Gastrocnemius medialis (tissue), 4 donors: ENCODE measurements at regions not wholly inside any gene's neighbourhood (a gene's known extent, or its start where the extent isn't known, plus 50 kb on each side); places are given as distances from the start of the nearest gene placed in this dataset.

ENCODE experiments used
- ATAC-seq, 2 donors: fragments of 150-250 bp; one replicate each; pipeline ENCODE4 v1.9.1; 2016
- DNase-seq, 2 donors: peaks; one replicate each; pipeline ENCODE4 v3.0.0-alpha.2; 2019
- H3K27ac ChIP-seq, 4 donors: fragments of 200-600 bp; sonication (generic); 1 replicate in 1 of 4; 2 replicates in 3 of 4; pipeline ENCODE4 v1.5.1; 2016 to 2018; ENCODE audit warnings: mild to moderate bottlenecking in 2 of 4, moderate library complexity in 1 of 4
- H3K27me3 ChIP-seq, 3 donors: fragments of 200-600 bp; sonication (generic) in 2 of 3; 1 replicate in 1 of 3; 2 replicates in 2 of 3; pipeline versions ENCODE4 v1.5.1 to v1.6.0; 2016 to 2019; ENCODE audit warnings: mild to moderate bottlenecking in 1 of 3, moderate library complexity in 1 of 3
- H3K36me3 ChIP-seq, 2 donors: fragments of 200-600 bp; sonication (generic) in 1 of 2; one replicate each; pipeline ENCODE4 v1.5.1; 2017 to 2018
- H3K4me1 ChIP-seq, 2 donors: fragments of 200-600 bp; sonication (generic) in 1 of 2; one replicate each; pipeline ENCODE4 v1.5.1; 2016 to 2017; ENCODE audit warnings: mild to moderate bottlenecking in 2 of 2
- H3K4me3 ChIP-seq, 4 donors: fragments of 200-600 bp; sonication (generic) in 3 of 4; 1 replicate in 1 of 4; 2 replicates in 3 of 4; pipeline ENCODE4 v1.5.1; 2016 to 2019; ENCODE audit warnings: mild to moderate bottlenecking in 2 of 4
- H3K9me3 ChIP-seq, 3 donors: fragments of 200-600 bp; sonication (generic) in 2 of 3; 1 replicate in 1 of 3; 2 replicates in 2 of 3; pipeline ENCODE4 v1.5.1; 2016 to 2019
- POLR2A ChIP-seq, 2 donors: fragments of 450-650 bp; IDR thresholded peaks; one replicate each; pipeline ENCODE4 v1.6.1; 2017; ENCODE audit warnings: antibody characterized with exemption in 2 of 2, mild to moderate bottlenecking in 2 of 2, moderate library complexity in 2 of 2
- in situ Hi-C, 4 donors: fragments of 200-750 bp; cut with MboI; loops; one replicate each; pipeline versions ENCODE4 v1.15.0 to v1.8.0; 2017; ENCODE audit warnings: low sequenced_read_pairs in 4 of 4
- intact Hi-C: fragments of 100-400 bp; cut with DNase I; formaldehyde crosslinking; loops from one replicate; pipeline ENCODE4 v1.15.1; 2023; ENCODE audit warnings: low total_unique reads
- TF ChIP-seq, protein P1 (sequence below), 5 experiments: fragments of 450-650 bp in 3 of 5; fragments of 200-600 bp in 2 of 5; sonication (generic) in 2 of 5; IDR thresholded peaks in 4 of 5; conservative IDR thresholded peaks in 1 of 5; 1 replicate in 4 of 5; 2 replicates in 1 of 5; pipeline ENCODE4 v1.5.1; 2016 to 2019; ENCODE audit warnings: antibody characterized with exemption in 5 of 5, mild to moderate bottlenecking in 3 of 5, moderate library complexity in 3 of 5

DNA sequence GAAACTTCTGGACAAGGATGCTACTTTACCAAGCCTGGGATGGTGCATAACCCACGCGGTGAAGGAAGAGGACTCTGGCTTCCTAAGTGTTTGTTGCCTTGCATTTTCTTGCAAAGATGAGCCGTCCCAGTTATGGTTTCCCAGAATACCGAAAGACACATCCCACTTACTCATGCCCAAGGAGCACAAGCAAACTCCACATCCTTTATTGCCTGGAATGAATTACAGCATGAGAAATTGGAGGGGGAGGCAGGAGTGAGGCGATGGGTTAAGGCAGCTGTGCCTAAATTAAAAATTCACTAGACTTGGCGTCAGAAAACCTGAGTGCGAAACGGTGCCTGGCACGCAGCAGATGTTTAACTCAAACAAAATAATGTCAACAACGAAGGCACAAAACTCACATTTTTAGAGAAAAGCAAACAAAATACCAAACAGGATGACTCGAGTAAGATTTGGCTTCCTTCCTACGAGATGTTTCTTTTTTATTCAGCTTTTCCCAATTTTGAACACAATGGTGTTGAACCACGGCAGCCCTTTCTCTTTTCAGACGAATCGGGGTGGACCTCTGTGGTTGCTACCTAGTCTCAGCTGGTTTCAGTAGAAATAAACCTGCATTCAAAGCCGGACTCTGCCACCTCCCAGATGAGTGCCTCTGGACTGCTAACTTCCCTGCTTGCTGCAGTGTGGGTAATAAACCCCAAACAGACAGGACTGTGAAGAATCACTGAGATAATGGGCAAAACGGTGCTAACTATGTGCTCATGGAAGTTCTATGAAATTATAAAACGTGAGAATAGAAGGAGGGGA lies 100.3 kb upstream of the NCK2 start:
- H3K27ac ChIP-seq, result no peak overlapping the region
- no peak for ATAC-seq
- TF ChIP-seq POLR2A (IDR thresholded peaks at IDR 0.05), result no peak
- TF ChIP-seq, protein P1, sequence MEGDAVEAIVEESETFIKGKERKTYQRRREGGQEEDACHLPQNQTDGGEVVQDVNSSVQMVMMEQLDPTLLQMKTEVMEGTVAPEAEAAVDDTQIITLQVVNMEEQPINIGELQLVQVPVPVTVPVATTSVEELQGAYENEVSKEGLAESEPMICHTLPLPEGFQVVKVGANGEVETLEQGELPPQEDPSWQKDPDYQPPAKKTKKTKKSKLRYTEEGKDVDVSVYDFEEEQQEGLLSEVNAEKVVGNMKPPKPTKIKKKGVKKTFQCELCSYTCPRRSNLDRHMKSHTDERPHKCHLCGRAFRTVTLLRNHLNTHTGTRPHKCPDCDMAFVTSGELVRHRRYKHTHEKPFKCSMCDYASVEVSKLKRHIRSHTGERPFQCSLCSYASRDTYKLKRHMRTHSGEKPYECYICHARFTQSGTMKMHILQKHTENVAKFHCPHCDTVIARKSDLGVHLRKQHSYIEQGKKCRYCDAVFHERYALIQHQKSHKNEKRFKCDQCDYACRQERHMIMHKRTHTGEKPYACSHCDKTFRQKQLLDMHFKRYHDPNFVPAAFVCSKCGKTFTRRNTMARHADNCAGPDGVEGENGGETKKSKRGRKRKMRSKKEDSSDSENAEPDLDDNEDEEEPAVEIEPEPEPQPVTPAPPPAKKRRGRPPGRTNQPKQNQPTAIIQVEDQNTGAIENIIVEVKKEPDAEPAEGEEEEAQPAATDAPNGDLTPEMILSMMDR (IDR thresholded peaks at IDR 0.05 in 4 of 5, conservative IDR thresholded peaks at IDR 0.05 in 1 of 5), result no peak
- H3K36me3 ChIP-seq, result no peaks in the 10 kb centered on the region
- H3K4me1 ChIP-seq, result no peaks in the 10 kb centered on the region
- H3K27me3 ChIP-seq, result peaks cover 0 to 7% (median 2%) of the 10 kb centered on the region in 3 donors
- intact Hi-C loops, result no loop called here
- no peaks in the 10 kb centered on the region for H3K9me3 ChIP-seq
- no peak overlapping the region for H3K4me3 ChIP-seq
- in situ Hi-C loops, result no loop called here
- no peak for DNase-seq

DNA sequence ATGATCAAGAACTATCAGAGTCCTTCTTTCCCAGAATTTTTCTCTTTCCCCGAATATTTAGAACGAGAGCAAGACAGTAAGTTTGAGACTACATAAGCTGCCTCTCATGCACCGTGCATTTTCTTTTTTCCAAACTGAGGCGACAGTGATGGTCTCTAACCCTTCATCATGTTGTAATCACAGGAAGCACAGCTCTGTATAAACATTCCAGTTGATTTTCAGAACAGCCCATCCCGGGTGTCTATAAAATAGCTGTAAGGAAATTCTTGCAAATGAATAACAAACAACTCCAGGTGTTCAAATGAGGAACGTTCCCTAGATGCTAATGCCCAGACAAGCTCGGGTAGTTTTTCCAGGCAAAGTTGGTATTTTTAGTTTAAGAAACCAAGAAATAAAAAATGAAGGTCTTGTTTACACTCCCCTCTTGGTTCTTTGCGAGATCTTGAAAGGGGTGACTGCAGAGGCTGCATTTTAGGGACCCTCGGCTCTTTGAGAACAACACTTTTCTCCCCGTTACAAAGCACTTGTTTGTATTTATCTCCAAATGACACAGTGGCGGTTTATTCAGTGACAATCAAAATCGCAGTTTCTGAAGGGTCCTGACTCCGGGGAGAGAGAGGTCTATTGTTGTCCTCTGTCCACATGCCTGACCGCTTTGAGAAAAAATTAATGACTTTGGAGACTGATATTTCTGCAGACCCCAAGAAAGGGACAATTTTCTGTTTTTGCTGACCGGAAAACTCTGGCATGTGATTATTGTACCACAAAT lies 101.1 kb upstream of the NCK2 start:
- no peak overlapping the region for H3K27ac ChIP-seq

DNA sequence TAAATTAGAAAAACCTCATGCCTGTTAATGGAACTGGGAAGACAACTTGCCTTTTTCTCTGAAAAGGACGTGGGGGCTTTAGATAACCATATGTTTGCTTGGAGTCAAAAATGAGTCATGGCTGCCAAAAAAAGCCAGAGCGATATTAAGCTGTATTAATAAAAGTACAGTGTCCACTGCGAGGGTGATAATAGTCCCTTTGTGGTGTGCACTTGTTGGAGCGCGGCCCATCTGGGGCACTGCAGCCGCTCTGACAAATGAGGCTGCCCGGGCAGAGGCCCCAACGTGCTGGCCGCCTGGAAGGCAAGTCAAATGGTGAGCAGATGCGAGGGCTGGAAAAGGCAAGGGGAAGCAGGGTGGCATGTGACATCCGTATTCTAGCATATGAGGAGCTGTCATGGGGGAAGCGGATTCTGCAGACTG lies 103.3 kb upstream of the NCK2 start:
- Histone ChIP-seq H3K27ac (no peak overlapping the region), H3K36me3 (no peaks in the 10 kb centered on the region), H3K27me3 (peaks cover 0 to 7% (median 2%) of the 10 kb centered on the region in 3 donors), H3K4me3 (no peak overlapping the region), H3K9me3 (no peaks in the 10 kb centered on the region), H3K4me1 (no peaks in the 10 kb centered on the region)
- in situ Hi-C loops, result no loop called here
- DNase-seq, result peak in 1 of 2 donors; percentile 15
- ATAC-seq, result no peak
- no peak for TF ChIP-seq POLR2A (IDR thresholded peaks at IDR 0.05)
- TF ChIP-seq, protein P1 (IDR thresholded peaks at IDR 0.05 in 4 of 5, conservative IDR thresholded peaks at IDR 0.05 in 1 of 5), result no peak
- intact Hi-C loops, result no loop called here

More for the DNA sequence above, 101.1 kb upstream of the NCK2 start:
- Histone ChIP-seq H3K4me3 (no peak overlapping the region), H3K4me1 (no peaks in the 10 kb centered on the region), H3K27me3 (peaks cover 0 to 7% (median 2%) of the 10 kb centered on the region in 3 donors), H3K36me3 (no peaks in the 10 kb centered on the region), H3K9me3 (no peaks in the 10 kb centered on the region)
- TF ChIP-seq, protein P1 (IDR thresholded peaks at IDR 0.05 in 4 of 5, conservative IDR thresholded peaks at IDR 0.05 in 1 of 5), result no peak
- TF ChIP-seq POLR2A (IDR thresholded peaks at IDR 0.05), result no peak
- no peak for DNase-seq
- intact Hi-C loops (no loop called here), in situ Hi-C loops (no loop called here)
- peak in 1 of 2 donors; percentile 9 for ATAC-seq

DNA sequence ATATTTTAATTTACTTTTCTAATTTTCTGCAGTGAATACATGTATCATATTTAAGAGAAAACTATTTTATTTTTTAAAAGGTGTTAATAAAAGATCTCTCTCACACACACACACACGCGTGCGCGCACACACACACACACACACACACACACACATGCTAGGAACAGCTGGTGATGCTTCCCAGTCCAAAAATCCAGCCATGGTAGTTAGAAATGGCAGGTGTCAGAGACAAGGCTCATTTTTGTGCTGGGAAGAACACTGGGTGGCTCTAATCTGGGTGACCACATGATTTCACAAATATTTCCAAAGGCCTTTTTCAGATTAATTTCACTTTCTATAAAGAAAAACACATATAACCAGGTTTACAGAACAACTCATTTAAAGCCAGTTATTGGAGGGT lies 104.5 kb upstream of the NCK2 start:
- Histone ChIP-seq H3K27me3 (peaks cover 0 to 7% (median 2%) of the 10 kb centered on the region in 3 donors), H3K4me3 (no peak overlapping the region), H3K9me3 (no peaks in the 10 kb centered on the region), H3K4me1 (no peaks in the 10 kb centered on the region), H3K27ac (no peak overlapping the region), H3K36me3 (no peaks in the 10 kb centered on the region)
- TF ChIP-seq, protein P1 (IDR thresholded peaks at IDR 0.05 in 4 of 5, conservative IDR thresholded peaks at IDR 0.05 in 1 of 5), result no peak
- TF ChIP-seq POLR2A (IDR thresholded peaks at IDR 0.05), result no peak
- intact Hi-C loops, result no loop called here
- no peak for DNase-seq
- no peak for ATAC-seq
- in situ Hi-C loops, result no loop called here
